ENCODE measurements at regions not wholly inside any gene's neighbourhood (a gene's known extent, or its start where the extent isn't known, plus 50 kb on each side); places are given as distances from the start of the nearest gene placed in this dataset.

GRCh38 chr17:62913991-62914570 lies 52.0 kb upstream of the TANC2 start:
- Mint-ChIP-seq H3K27me3 (peaks cover 8 to 28% (median 16%) of the 10 kb centered on the region in 5 donors), H3K9me3 (peaks cover 0 to 9% (median 3%) of the 10 kb centered on the region in 9 donors), H3K27ac (no peak overlapping the region), H3K4me3 (no peak overlapping the region), H3K4me1 (no peaks in the 10 kb centered on the region), H3K36me3 (peaks cover 0 to 5% (median 5%) of the 10 kb centered on the region in 3 donors)
- DNase-seq (no peak), ATAC-seq (no peak)
- POLR2A ChIA-PET, result interaction anchor here (0.6 kb wide), 1 partner anchor 10 kb away, joined by 3 read pairs; no protein-coding TSS in a partner anchor

- no peak for ATAC-seq
- Mint-ChIP-seq H3K4me1 (no peaks in the 10 kb centered on the region), H3K27ac (no peak overlapping the region), H3K9me3 (peaks cover 0 to 9% (median 3%) of the 10 kb centered on the region in 9 donors), H3K27me3 (peaks cover 11 to 34% (median 18%) of the 10 kb centered on the region in 5 donors), H3K4me3 (no peak overlapping the region), H3K36me3 (peaks cover 0 to 5% (median 5%) of the 10 kb centered on the region in 3 donors)
- POLR2A ChIA-PET, result no interaction called here
- no peak for DNase-seq
These were observed 53.7 kb upstream of the TANC2 start for GRCh38 chr17:62912363-62912762.

GRCh38 chr17:62911114-62911513 lies 54.9 kb upstream of the TANC2 start:
- Mint-ChIP-seq H3K27ac (no peak overlapping the region), H3K9me3 (peaks cover 0 to 9% (median 3%) of the 10 kb centered on the region in 9 donors), H3K4me3 (no peak overlapping the region), H3K4me1 (no peaks in the 10 kb centered on the region), H3K27me3 (peaks cover 14 to 37% (median 26%) of the 10 kb centered on the region in 5 donors), H3K36me3 (peaks cover 0 to 5% (median 5%) of the 10 kb centered on the region in 3 donors)
- POLR2A ChIA-PET, result no interaction called here
- DNase-seq (no peak), ATAC-seq (no peak)

- POLR2A ChIA-PET, result no interaction called here
- H3K27me3 Mint-ChIP-seq, result peaks cover 14 to 32% (median 25%) of the 10 kb centered on the region in 5 donors
- DNase-seq, result no peak
- H3K36me3 Mint-ChIP-seq, result peaks cover 0 to 5% (median 5%) of the 10 kb centered on the region in 3 donors
- H3K4me3 Mint-ChIP-seq, result no peak overlapping the region
- ATAC-seq, result no peak
- H3K4me1 Mint-ChIP-seq, result no peaks in the 10 kb centered on the region
- H3K9me3 Mint-ChIP-seq, result peaks cover 0 to 9% (median 3%) of the 10 kb centered on the region in 9 donors
- no peak overlapping the region for H3K27ac Mint-ChIP-seq
These were observed 55.8 kb upstream of the TANC2 start for GRCh38 chr17:62910277-62910676.

- POLR2A ChIA-PET, result no interaction called here
- DNase-seq (no peak), ATAC-seq (no peak)
- no peak overlapping the region for H3K27ac Mint-ChIP-seq
- H3K9me3 Mint-ChIP-seq, result peaks cover 0 to 9% (median 3%) of the 10 kb centered on the region in 9 donors
- H3K27me3 Mint-ChIP-seq, result peaks cover 11 to 27% (median 13%) of the 10 kb centered on the region in 5 donors
- no peak overlapping the region for H3K4me3 Mint-ChIP-seq
- H3K4me1 Mint-ChIP-seq, result no peaks in the 10 kb centered on the region
- peaks cover 0 to 5% (median 5%) of the 10 kb centered on the region in 3 donors for H3K36me3 Mint-ChIP-seq
These were observed 58.1 kb upstream of the TANC2 start for GRCh38 chr17:62907961-62908360.

- DNase-seq (no peak), ATAC-seq (no peak)
- H3K27ac Mint-ChIP-seq, result no peak overlapping the region
- H3K9me3 Mint-ChIP-seq, result no peaks in the 10 kb centered on the region
- peaks cover 0 to 5% (median 0%) of the 10 kb centered on the region in 3 donors for H3K36me3 Mint-ChIP-seq
- H3K4me1 Mint-ChIP-seq, result no peaks in the 10 kb centered on the region
- H3K27me3 Mint-ChIP-seq, result peaks cover 6 to 29% (median 14%) of the 10 kb centered on the region in 5 donors
- POLR2A ChIA-PET, result no interaction called here
- no peak overlapping the region for H3K4me3 Mint-ChIP-seq
These were observed 59.2 kb upstream of the TANC2 start for GRCh38 chr17:62906881-62907280.

GRCh38 chr17:62905233-62905632 lies 60.8 kb upstream of the TANC2 start:
- ATAC-seq, result no peak
- Mint-ChIP-seq H3K4me1 (no peaks in the 10 kb centered on the region), H3K9me3 (no peaks in the 10 kb centered on the region), H3K27me3 (peaks cover 3 to 29% (median 14%) of the 10 kb centered on the region in 5 donors), H3K36me3 (no peaks in the 10 kb centered on the region), H3K27ac (no peak overlapping the region), H3K4me3 (no peak overlapping the region)
- no peak for DNase-seq
- POLR2A ChIA-PET, result interaction anchor here (0.7 kb wide), 1 partner anchor 439 kb away, joined by 4 read pairs; no protein-coding TSS in a partner anchor

GRCh38 chr17:62902531-62903220 lies 63.4 kb upstream of the TANC2 start:
- Mint-ChIP-seq H3K4me3 (no peak overlapping the region), H3K27me3 (peaks cover 3 to 23% (median 14%) of the 10 kb centered on the region in 5 donors), H3K4me1 (no peaks in the 10 kb centered on the region), H3K36me3 (no peaks in the 10 kb centered on the region), H3K27ac (no peak overlapping the region), H3K9me3 (no peaks in the 10 kb centered on the region)
- ATAC-seq (no peak), DNase-seq (no peak)
- POLR2A ChIA-PET, result no interaction called here

GRCh38 chr17:62901544-62901943 lies 64.5 kb upstream of the TANC2 start:
- POLR2A ChIA-PET, result no interaction called here
- Mint-ChIP-seq H3K36me3 (no peaks in the 10 kb centered on the region), H3K27me3 (peaks cover 0 to 14% (median 7%) of the 10 kb centered on the region in 5 donors), H3K27ac (no peak overlapping the region), H3K4me3 (no peak overlapping the region), H3K9me3 (no peaks in the 10 kb centered on the region), H3K4me1 (no peaks in the 10 kb centered on the region)
- DNase-seq (no peak), ATAC-seq (no peak)

- POLR2A ChIA-PET, result no interaction called here
- Mint-ChIP-seq H3K4me3 (no peak overlapping the region), H3K36me3 (no peaks in the 10 kb centered on the region), H3K4me1 (no peaks in the 10 kb centered on the region), H3K9me3 (no peaks in the 10 kb centered on the region), H3K27me3 (peaks cover 0 to 14% (median 7%) of the 10 kb centered on the region in 5 donors), H3K27ac (no peak overlapping the region)
- DNase-seq, result no peak
- ATAC-seq, result no peak
These were observed 65.9 kb upstream of the TANC2 start for GRCh38 chr17:62900096-62900495.

GRCh38 chr17:62899361-62899760 lies 66.7 kb upstream of the TANC2 start:
- Mint-ChIP-seq H3K27ac (no peak overlapping the region), H3K27me3 (peaks cover 0 to 14% (median 7%) of the 10 kb centered on the region in 5 donors), H3K9me3 (no peaks in the 10 kb centered on the region), H3K36me3 (no peaks in the 10 kb centered on the region), H3K4me1 (no peaks in the 10 kb centered on the region), H3K4me3 (no peak overlapping the region)
- POLR2A ChIA-PET, result no interaction called here
- no peak for DNase-seq
- no peak for ATAC-seq

GRCh38 chr17:62898239-62898864 lies 67.7 kb upstream of the TANC2 start:
- Mint-ChIP-seq H3K4me1 (peaks cover 0 to 1% (median under 1%) of the 10 kb centered on the region in 4 donors), H3K27me3 (peaks cover 0 to 14% (median 7%) of the 10 kb centered on the region in 5 donors), H3K27ac (no peak overlapping the region), H3K4me3 (no peak overlapping the region), H3K9me3 (no peaks in the 10 kb centered on the region), H3K36me3 (no peaks in the 10 kb centered on the region)
- POLR2A ChIA-PET, result interaction anchor here (0.6 kb wide), 1 partner anchor 1063 kb away, joined by 3 read pairs; no protein-coding TSS in a partner anchor
- DNase-seq (no peak), ATAC-seq (no peak)

- POLR2A ChIA-PET, result no interaction called here
- H3K9me3 Mint-ChIP-seq, result no peaks in the 10 kb centered on the region
These were observed 68.3 kb upstream of the TANC2 start for GRCh38 chr17:62897706-62898105.

More at GRCh38 chr17:62897706-62898105, 68.3 kb upstream of the TANC2 start:
- no peak for DNase-seq
- no peak overlapping the region for H3K4me3 Mint-ChIP-seq
- H3K36me3 Mint-ChIP-seq, result no peaks in the 10 kb centered on the region
- peaks cover 0 to 12% (median 5%) of the 10 kb centered on the region in 5 donors for H3K27me3 Mint-ChIP-seq
- peaks cover 0 to 6% (median 6%) of the 10 kb centered on the region in 4 donors for H3K4me1 Mint-ChIP-seq
- ATAC-seq, result no peak
- no peak overlapping the region for H3K27ac Mint-ChIP-seq
